Anterior cingulate cortex (tissue), 58 donors: ENCODE measurements at regions not wholly inside any gene's neighbourhood (a gene's known extent, or its start where the extent isn't known, plus 50 kb on each side); places are given as distances from the start of the nearest gene placed in this dataset.
"Not testable (repeated sequence)": the region's sequence is repeated elsewhere in the genome, so short reads cannot be mapped to it uniquely, and the experiment has no call there.

Experiments
- DNase-seq, 58 donors: peaks; one replicate each; lab custom pipeline; 2025; lab: John Stamatoyannopoulos, UW

- no peak for DNase-seq
Measured at GRCh38 chr1:168825129-168825528, 96.1 kb upstream of the DPT start.

DNA sequence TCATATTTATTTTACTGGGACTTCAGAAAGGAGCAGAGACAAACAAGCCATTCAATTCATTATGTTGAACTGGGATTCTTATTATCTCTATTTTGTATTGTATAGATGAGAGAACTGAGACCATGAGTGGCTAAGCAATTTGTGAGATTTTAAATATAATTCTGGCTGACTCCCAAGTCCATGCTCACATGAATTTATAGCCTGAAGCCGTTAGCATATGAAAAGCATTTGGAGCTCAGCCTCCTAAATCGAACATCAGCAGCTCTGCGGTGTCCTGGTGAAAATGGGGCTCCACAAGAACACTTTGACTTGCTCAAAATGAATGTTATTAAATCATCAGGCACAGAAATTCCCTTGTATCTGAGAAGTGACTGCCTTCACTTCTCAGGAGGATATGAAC, 96.8 kb upstream of the DPT start:
- DNase-seq, result peak in 1 of 58 donors; percentile 11

DNA sequence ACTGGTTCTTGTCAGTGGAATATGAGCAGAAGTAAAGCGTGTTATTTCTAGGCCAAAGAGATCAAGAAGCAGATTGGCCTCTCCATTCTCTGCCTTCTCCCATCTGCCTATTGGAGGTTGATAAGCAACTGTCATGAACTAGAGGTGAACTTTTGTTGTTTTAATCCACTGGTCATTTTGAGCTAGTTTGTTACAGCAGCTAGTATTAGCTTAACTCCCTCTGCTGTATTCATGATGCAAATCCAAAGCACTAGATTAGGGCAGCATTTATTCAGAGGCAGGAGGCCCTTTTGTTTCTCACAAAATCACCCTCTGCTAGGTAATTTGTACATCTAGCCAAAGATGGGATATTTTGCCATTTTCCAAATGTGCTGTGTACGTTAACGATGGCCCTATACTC, 97.3 kb upstream of the DPT start:
- DNase-seq, result no peak

- no peak for DNase-seq
Measured at GRCh38 chr1:168827557-168827956, 98.6 kb upstream of the DPT start.

GRCh38 chr1:168829876-168830275, 100.9 kb upstream of the DPT start:
- no peak for DNase-seq

GRCh38 chr1:168830562-168830961, 101.6 kb upstream of the DPT start:
- DNase-seq, result no peak

- no peak for DNase-seq
Measured at GRCh38 chr1:168832661-168833060, 103.7 kb upstream of the DPT start.

- DNase-seq, result no peak
Measured at GRCh38 chr1:168833362-168833761, 104.4 kb upstream of the DPT start.

- no peak for DNase-seq
Measured at GRCh38 chr1:168833801-168834224, 104.8 kb upstream of the DPT start.

GRCh38 chr1:168834225-168834872, 105.3 kb upstream of the DPT start:
- DNase-seq, result no peak

GRCh38 chr1:168835176-168835575, 106.2 kb upstream of the DPT start:
- DNase-seq, result no peak

DNA sequence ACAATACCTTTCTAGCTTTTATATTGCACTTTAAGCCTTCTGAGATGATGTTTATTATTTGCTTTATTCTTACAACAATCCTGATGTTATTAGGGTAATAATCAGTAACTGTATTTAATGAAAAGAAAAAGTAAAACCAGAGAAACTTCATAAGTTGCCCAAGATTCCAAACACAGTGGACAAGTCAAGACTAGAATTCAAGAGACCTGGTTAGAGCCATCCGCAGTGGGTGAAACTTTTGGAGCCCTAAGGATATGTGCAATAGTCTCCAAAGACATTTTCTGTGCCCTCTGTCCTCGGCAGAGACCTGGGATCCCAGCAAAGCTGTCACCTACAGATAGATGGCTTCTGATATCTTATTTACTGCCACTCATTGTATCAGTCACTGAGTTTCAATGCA, 106.8 kb upstream of the DPT start:
- DNase-seq, result no peak

DNA sequence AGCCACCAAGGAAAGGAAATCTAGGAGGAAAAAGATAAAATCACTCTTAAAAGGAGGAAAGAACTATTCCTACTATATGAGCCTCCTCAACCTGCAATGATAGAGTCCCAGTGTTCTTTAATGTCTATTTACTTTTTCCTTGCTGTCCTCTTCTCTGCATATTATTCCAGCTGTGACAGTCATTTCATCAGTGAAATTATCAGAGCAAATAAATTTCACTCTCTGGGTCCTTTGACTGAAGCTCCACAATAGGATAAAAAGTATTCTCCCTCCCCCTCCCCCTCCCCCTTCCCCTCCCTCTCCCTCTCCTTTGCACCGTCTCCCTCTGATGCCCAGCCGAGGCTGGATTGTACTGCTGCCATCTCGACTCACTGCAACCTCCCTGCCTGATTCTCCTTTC, 107.5 kb upstream of the DPT start:
- no peak for DNase-seq

DNA sequence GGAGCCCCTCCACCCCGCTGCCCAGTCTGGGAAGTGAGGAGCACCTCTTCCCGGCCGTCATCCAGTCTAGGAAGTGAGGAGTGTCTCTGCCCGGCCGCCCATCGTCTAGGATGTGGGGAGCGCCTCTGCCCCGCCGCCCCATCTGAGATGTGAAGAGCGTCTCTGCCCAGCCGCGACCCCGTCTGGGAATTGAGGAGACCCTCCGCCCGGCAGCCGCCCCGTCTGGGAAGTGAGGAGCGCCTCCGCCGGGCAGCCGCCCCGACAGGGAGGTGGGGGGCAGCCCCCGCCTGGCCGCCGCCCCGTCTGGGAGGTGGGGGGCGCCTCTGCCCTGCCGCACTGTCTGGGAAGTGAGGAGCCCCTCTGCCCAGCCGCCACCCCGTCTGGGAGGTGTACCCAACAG, 108.2 kb upstream of the DPT start:
- DNase-seq, result not testable (repeated sequence)

DNA sequence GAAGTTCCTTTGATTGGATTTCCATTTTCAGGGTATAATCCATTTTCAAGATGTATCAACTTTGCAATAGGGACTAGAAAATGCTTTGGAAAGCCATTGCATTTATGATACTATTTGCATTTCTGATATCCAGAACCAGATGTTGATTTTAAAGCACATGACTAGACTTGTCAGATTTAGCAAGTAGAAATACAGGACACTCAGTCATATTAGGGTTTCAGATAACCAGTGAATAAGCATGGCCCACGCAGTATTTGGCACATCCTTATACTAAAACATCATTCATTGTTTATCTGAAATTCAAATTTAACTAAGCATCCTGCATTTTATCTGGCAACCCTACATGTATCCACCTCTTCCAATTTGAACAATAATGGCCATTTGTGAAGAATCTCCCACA, 113.3 kb upstream of the DPT start:
- no peak for DNase-seq

DNA sequence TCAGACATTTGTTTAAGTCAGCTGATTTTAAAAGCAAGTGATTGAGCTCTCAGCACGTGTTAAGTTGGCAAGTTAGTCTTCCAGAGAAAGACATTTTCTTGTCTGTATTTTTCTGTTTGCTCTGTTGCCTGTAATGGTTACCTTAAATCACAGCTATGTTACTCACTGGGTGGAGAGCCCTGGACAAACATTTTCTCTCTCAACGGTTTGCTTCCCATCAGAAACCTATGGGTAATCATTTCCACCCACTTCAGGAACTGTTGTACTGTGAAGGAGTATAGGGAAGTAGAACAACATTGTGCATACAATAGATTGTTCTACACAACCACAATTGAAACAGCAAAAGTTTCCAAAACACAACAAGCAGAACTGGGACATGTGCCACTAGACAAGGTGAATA, 113.9 kb upstream of the DPT start:
- no peak for DNase-seq

DNA sequence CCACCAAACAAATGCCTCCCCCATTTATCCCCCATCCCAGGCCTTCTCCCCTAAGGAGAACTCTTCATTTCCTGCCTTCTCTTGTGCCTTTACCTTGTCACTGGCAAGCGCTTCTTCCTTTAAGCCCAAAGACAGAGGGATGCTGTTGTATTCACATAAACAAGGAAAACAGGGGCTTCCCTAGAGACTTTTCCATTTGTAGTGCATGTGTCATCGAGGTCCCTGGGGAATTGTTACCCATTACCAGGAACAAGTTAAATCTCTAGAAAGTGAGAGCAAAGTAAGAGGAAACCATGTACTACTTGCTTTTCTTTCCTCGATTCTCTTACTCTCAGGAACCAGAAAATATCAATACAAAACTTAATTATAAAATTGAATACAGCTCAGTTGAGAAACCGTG, 114.4 kb upstream of the DPT start:
- DNase-seq, result no peak

- peak in 2 of 58 donors; percentile 14 to 29 for DNase-seq
Measured at GRCh38 chr1:168843950-168844349, 114.9 kb upstream of the DPT start.

DNA sequence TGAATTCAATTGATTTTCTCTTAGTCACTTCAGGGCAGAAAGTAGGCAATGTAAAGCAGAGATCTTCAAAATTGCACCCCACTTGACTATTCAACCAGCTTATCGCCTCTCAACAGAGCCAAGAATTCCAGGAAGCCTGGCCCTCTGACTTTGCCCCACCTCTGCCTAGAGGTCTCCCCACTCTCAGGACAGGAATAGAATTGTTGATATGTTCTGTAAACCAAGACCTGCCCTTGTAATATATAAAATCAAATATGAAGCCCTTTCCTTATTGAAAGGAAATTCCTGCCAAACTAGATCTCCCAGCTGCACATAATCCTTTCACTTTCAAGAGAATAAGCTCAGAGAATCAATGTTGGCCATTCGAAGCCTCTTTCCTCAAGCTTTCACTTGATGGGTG, 116.1 kb upstream of the DPT start:
- no peak for DNase-seq

DNA sequence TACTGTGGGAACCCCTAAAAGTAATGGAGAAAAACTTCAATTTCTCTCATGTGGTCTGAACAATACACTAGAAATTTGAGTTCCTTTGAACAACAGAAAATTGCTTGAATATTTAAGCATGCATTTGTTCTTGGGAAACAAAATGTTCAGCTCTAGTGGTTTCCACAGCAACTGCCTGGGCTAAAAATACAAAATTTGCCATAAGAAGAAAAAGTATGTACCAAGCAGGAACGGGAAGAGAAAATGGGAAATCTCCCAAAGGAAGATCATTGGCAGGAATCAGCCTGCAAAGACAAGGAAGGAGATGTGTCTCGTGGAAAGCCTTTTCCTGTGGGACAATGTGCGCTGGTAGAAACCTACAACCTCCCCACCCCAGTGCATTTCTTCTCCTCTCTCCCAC, 119.0 kb upstream of the DPT start:
- peak in 13 of 58 donors; percentile 2 to 57 (median 7) for DNase-seq

DNA sequence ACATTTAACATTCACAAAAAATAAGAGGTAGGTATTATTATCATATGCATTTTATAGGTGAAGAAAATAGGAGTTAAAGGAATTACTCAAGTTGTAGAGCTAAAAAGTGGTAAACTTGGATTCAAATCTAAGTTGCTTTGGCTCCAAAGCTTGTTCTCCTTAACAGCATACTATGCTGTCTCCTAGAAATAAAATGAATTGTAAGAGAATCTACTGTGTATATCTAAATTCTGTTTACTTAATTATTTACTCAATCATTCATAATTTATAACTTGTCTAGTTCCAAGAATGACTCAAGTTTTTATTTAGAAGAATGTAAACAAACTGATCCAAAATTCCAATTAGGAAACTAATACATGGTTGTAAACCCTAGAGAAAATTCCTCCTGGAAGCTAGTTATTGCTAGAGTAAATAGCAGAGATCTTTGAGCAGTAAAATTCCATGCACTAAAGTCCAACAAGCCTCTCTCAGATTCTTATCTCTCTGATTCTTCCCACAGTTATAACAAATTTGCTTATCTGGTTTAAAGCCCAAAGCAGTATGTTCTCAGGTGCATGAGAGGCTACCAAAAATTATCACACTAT, 132.5 kb upstream of the DPT start:
- DNase-seq, result no peak

- no peak for DNase-seq
Measured at GRCh38 chr1:168863772-168864171, 134.8 kb upstream of the DPT start.

GRCh38 chr1:168864266-168864665, 135.3 kb upstream of the DPT start:
- DNase-seq, result no peak
